ENCODE measurements at regions not wholly inside any gene's neighbourhood (a gene's known extent, or its start where the extent isn't known, plus 50 kb on each side); places are given as distances from the start of the nearest gene placed in this dataset.
"Not testable (repeated sequence)": the region's sequence is repeated elsewhere in the genome, so short reads cannot be mapped to it uniquely, and the experiment has no call there.

DNA sequence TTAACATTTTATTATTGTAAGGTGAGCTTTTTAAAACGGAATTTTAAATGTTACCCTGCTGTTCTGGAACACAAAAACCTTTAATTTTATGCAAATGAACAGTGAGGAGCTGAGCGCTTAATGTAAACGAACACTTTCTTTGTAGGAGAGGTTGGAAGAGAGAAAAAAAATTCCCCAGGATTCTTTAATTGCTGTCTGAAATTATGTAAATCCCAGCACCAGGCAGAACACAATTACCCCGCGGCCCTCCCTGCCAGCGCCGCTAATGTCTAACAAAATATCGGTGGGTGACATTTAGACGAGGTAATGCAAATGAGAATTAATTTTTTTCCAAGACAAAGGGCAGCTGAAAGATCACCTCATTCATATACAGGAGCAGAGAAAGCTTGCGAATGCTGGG, 143.4 kb upstream of the MVB12B start:
- no CpG with 5 or more reads among the region's 10 CpGs for whole genome bisulfite sequencing (ENCODE audit: insufficient coverage)
- Histone ChIP-seq H3K4me2 (replicated peaks; ENCODE audit: low read depth, low read length, poor library complexity, severe bottlenecking) (no peak overlapping the region), H3K36me3 (replicated peaks in 1 of 2; ENCODE audit: control extremely low read depth in 1 of 2, control insufficient read depth in 1 of 2, extremely low read depth in 1 of 2, insufficient read depth in 2 of 2, low read length in 1 of 2) (no peaks in the 10 kb centered on the region), H3K9me3 (ENCODE audit: control extremely low read depth in 1 of 3, control insufficient read depth in 2 of 3, insufficient read depth in 1 of 3, low read length in 2 of 3) (peaks cover 0 to 14% (median 6%) of the 10 kb centered on the region in 3 donors), H2AFZ (ENCODE audit: insufficient read depth, low read depth, low read length, poor library complexity, severe bottlenecking) (no peak overlapping the region), H3K27ac (ENCODE audit: low read length in 2 of 2) (no peak overlapping the region), H3K4me1 (ENCODE audit: control insufficient read depth in 2 of 2, insufficient read depth in 2 of 2, low read length in 2 of 2) (no peaks in the 10 kb centered on the region), H3K4me3 (ENCODE audit: control extremely low read depth in 1 of 5, extremely low read depth in 1 of 5, insufficient read depth in 1 of 5, low read depth in 2 of 5, low read length in 4 of 5) (no peak overlapping the region), H3K9ac (ENCODE audit: low read length) (no peak overlapping the region), H4K20me1 (ENCODE audit: control insufficient read depth, insufficient read depth, low read length, poor library complexity, severe bottlenecking) (no peaks in the 10 kb centered on the region), H3K79me2 (ENCODE audit: control insufficient read depth, insufficient read depth, low read length) (no peaks in the 10 kb centered on the region), H3K27me3 (replicated peaks in 1 of 4; ENCODE audit: control extremely low read depth in 1 of 4, control insufficient read depth in 3 of 4, insufficient read depth in 4 of 4, low read length in 3 of 4) (peaks cover 0 to 29% (median 14%) of the 10 kb centered on the region in 4 experiments)
- intact Hi-C loops (cut with micrococcal nuclease): no loop called here
- Mint-ChIP-seq H3K27me3 (peaks cover 55% of the 10 kb centered on the region), H3K27ac (no peak overlapping the region), H3K4me3 (no peak overlapping the region), H3K4me1 (no peaks in the 10 kb centered on the region), H3K9me3 (ENCODE audit: insufficient read depth) (peaks cover 11% of the 10 kb centered on the region)
- DNase-seq: no peak
- ChIA-PET POLR2A (no interaction called here), CTCF (interaction anchor here (0.7 kb wide), 1 partner anchor 243 kb away, joined by 6 read pairs; no protein-coding TSS in a partner anchor)
- TF ChIP-seq, protein P1, sequence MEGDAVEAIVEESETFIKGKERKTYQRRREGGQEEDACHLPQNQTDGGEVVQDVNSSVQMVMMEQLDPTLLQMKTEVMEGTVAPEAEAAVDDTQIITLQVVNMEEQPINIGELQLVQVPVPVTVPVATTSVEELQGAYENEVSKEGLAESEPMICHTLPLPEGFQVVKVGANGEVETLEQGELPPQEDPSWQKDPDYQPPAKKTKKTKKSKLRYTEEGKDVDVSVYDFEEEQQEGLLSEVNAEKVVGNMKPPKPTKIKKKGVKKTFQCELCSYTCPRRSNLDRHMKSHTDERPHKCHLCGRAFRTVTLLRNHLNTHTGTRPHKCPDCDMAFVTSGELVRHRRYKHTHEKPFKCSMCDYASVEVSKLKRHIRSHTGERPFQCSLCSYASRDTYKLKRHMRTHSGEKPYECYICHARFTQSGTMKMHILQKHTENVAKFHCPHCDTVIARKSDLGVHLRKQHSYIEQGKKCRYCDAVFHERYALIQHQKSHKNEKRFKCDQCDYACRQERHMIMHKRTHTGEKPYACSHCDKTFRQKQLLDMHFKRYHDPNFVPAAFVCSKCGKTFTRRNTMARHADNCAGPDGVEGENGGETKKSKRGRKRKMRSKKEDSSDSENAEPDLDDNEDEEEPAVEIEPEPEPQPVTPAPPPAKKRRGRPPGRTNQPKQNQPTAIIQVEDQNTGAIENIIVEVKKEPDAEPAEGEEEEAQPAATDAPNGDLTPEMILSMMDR (IDR thresholded peaks at IDR 0.05): no peak
- no peak for TF ChIP-seq EZH2 (IDR thresholded peaks at IDR 0.05; ENCODE audit: borderline replicate concordance, insufficient read depth, low read depth, low read length, poor library complexity, severe bottlenecking)
- no peak for ATAC-seq (ENCODE audit: low read depth)

- DNase-seq; intact Hi-C loops (cut with micrococcal nuclease); H3K4me1 ChIP-seq (ENCODE audit: control insufficient read depth in 2 of 2, insufficient read depth in 2 of 2, low read length in 2 of 2); H2AFZ ChIP-seq (ENCODE audit: insufficient read depth, low read depth, low read length, poor library complexity, severe bottlenecking); H3K4me1 Mint-ChIP-seq; H4K20me1 ChIP-seq (ENCODE audit: control insufficient read depth, insufficient read depth, low read length, poor library complexity, severe bottlenecking); H3K4me3 Mint-ChIP-seq; H3K79me2 ChIP-seq (ENCODE audit: control insufficient read depth, insufficient read depth, low read length); H3K4me3 ChIP-seq (ENCODE audit: control extremely low read depth in 1 of 5, extremely low read depth in 1 of 5, insufficient read depth in 1 of 5, low read depth in 2 of 5, low read length in 4 of 5); H3K27ac ChIP-seq (ENCODE audit: low read length in 2 of 2); H3K27ac Mint-ChIP-seq; POLR2A ChIA-PET; H3K36me3 ChIP-seq (replicated peaks in 1 of 2; ENCODE audit: control extremely low read depth in 1 of 2, control insufficient read depth in 1 of 2, extremely low read depth in 1 of 2, insufficient read depth in 2 of 2, low read length in 1 of 2); H3K9me3 ChIP-seq (ENCODE audit: control extremely low read depth in 1 of 3, control insufficient read depth in 2 of 3, insufficient read depth in 1 of 3, low read length in 2 of 3); CTCF ChIA-PET; ATAC-seq (ENCODE audit: low read depth); H3K9me3 Mint-ChIP-seq (ENCODE audit: insufficient read depth); H3K4me2 ChIP-seq (replicated peaks; ENCODE audit: low read depth, low read length, poor library complexity, severe bottlenecking); H3K9ac ChIP-seq (ENCODE audit: low read length); H3K27me3 ChIP-seq (replicated peaks in 1 of 4; ENCODE audit: control extremely low read depth in 1 of 4, control insufficient read depth in 3 of 4, insufficient read depth in 4 of 4, low read length in 3 of 4): not testable (repeated sequence)
- WGBS (ENCODE audit: insufficient coverage): 100% methylated on average over 1 of the region's 2 CpGs
- peaks cover 24% of the 10 kb centered on the region for H3K27me3 Mint-ChIP-seq
Observed at GRCh38 chr9:126190994-126191393, 135.6 kb upstream of the MVB12B start.
